Lung (tissue), 11 donors: ENCODE measurements at regions not wholly inside any gene's neighbourhood (a gene's known extent, or its start where the extent isn't known, plus 50 kb on each side); places are given as distances from the start of the nearest gene placed in this dataset.

Source experiments
- ATAC-seq: fragments of 200-7000 bp; cut with Tn5 transposase; one replicate; pipeline ENCODE4 v1.9.1; 2020; ENCODE audit warnings: moderate number of reproducible peaks; ENCODE audit not compliant: insufficient read depth, low FRiP score
- DNase-seq, 3 donors: peaks; one replicate each; pipeline ENCODE4 v3.0.0-alpha.2; 2013 to 2017
- H3K27ac ChIP-seq, 2 donors: one replicate each; pipeline ENCODE4 v1.5.1; 2013; ENCODE audit warnings: mild to moderate bottlenecking in 2 of 2, moderate library complexity in 2 of 2, control low read depth in 1 of 2, inconsistent platforms in 1 of 2, low read depth in 1 of 2, low read length in 1 of 2
- H3K27me3 ChIP-seq, 3 donors: one replicate each; pipeline ENCODE4 v1.5.1; 2013; ENCODE audit warnings: low read length in 2 of 3; ENCODE audit not compliant: control insufficient read depth in 3 of 3, insufficient read depth in 3 of 3
- H3K36me3 ChIP-seq, 4 donors: one replicate each; pipeline ENCODE4 v1.5.1; 2013; ENCODE audit warnings: low read length in 4 of 4, mild to moderate bottlenecking in 1 of 4, moderate library complexity in 1 of 4; ENCODE audit not compliant: control insufficient read depth in 4 of 4, insufficient read depth in 4 of 4
- H3K4me1 ChIP-seq, 5 donors: one replicate each; pipeline ENCODE4 v1.5.1; 2013; ENCODE audit warnings: low read length in 5 of 5, mild to moderate bottlenecking in 2 of 5, moderate library complexity in 1 of 5; ENCODE audit not compliant: control insufficient read depth in 5 of 5, insufficient read depth in 5 of 5
- H3K4me3 ChIP-seq: one replicate; pipeline ENCODE4 v1.5.1; 2013; ENCODE audit warnings: mild to moderate bottlenecking, control low read depth, moderate library complexity
- H3K9ac ChIP-seq, 2 donors: one replicate each; pipeline ENCODE4 v1.5.1; 2013; ENCODE audit warnings: low read length in 2 of 2, control low read depth in 1 of 2; ENCODE audit not compliant: insufficient read depth in 1 of 2
- H3K9me3 ChIP-seq, 4 donors: one replicate each; pipeline ENCODE4 v1.5.1; 2013; ENCODE audit warnings: low read length in 3 of 4, mild to moderate bottlenecking in 1 of 4, moderate library complexity in 1 of 4; ENCODE audit not compliant: control insufficient read depth in 4 of 4, insufficient read depth in 3 of 4
- CTCF ChIP-seq: IDR thresholded peaks from 2 replicates; pipeline ENCODE4 v1.5.1; 2012; ENCODE audit warnings: mild to moderate bottlenecking; ENCODE audit errors: control extremely low read depth, extremely low read depth
- WGBS, 2 donors: extraction: QIAGEN DNeasy Blood & Tissue Kit; methylation state at CpG; one replicate each; pipeline ENCODE4 v1.1.7; 2013; 5-methylcytosine and 5-hydroxymethylcytosine counted together
- donor health status: control.
- donor health status: control.
- donor health status: Bipolar disorder and iron deficiency.
- donor health status: healthy.
- donor health status: DM: yes; HTN: yes; CAD: no.

- H3K36me3 ChIP-seq: no peaks in the 10 kb centered on the region
- H3K4me3 ChIP-seq: no peak overlapping the region
- H3K9ac ChIP-seq: no peak overlapping the region
- ATAC-seq (no peak), DNase-seq (peak in 2 of 3 donors; percentile 40 to 61)
- 53 to 71% methylated on average over 2 of the region's 2 CpGs for WGBS, 2 donors
- H3K27ac ChIP-seq: no peak overlapping the region
- H3K9me3 ChIP-seq: no peaks in the 10 kb centered on the region
- H3K4me1 ChIP-seq: peaks cover 0 to 8% (median 2%) of the 10 kb centered on the region in 5 donors
- H3K27me3 ChIP-seq: no peaks in the 10 kb centered on the region
- TF ChIP-seq CTCF: no peak
Measured at GRCh38 chr12:19014240-19014639, 115.3 kb upstream of the PLEKHA5 start.

- no peaks in the 10 kb centered on the region for H3K36me3 ChIP-seq
- DNase-seq (no peak), ATAC-seq (no peak)
- 51 to 76% methylated on average over 5 of the region's 5 CpGs for WGBS, 2 donors
- H3K9me3 ChIP-seq: no peaks in the 10 kb centered on the region
- H3K27me3 ChIP-seq: no peaks in the 10 kb centered on the region
- no peak overlapping the region for H3K27ac ChIP-seq
- no peak overlapping the region for H3K4me3 ChIP-seq
- H3K9ac ChIP-seq: no peak overlapping the region
- peaks cover 0 to 8% (median 2%) of the 10 kb centered on the region in 5 donors for H3K4me1 ChIP-seq
- TF ChIP-seq CTCF: no peak
Measured at GRCh38 chr12:19015285-19015684, 114.2 kb upstream of the PLEKHA5 start.

- no peaks in the 10 kb centered on the region for H3K9me3 ChIP-seq
- H3K4me3 ChIP-seq: no peak overlapping the region
- H3K27me3 ChIP-seq: no peaks in the 10 kb centered on the region
- no peak overlapping the region for H3K9ac ChIP-seq
- no peak for ATAC-seq
- H3K27ac ChIP-seq: no peak overlapping the region
- no peak for DNase-seq
- no peaks in the 10 kb centered on the region for H3K36me3 ChIP-seq
- H3K4me1 ChIP-seq: peaks cover 0 to 8% (median 4%) of the 10 kb centered on the region in 5 donors
- 44 to 72% methylated on average over 1 of the region's 1 CpG for WGBS, 2 donors
- TF ChIP-seq CTCF: no peak
Measured at GRCh38 chr12:19018302-19018970, 111.1 kb upstream of the PLEKHA5 start.

GRCh38 chr12:19021240-19021639 is 108.3 kb upstream of the PLEKHA5 start:
- TF ChIP-seq CTCF: no peak
- no peak overlapping the region for H3K9ac ChIP-seq
- ATAC-seq: no peak

More at GRCh38 chr12:19021240-19021639, 108.3 kb upstream of the PLEKHA5 start:
- Histone ChIP-seq H3K9me3 (no peaks in the 10 kb centered on the region), H3K27me3 (no peaks in the 10 kb centered on the region), H3K4me1 (peaks cover 0 to 8% (median 2%) of the 10 kb centered on the region in 5 donors), H3K27ac (no peak overlapping the region), H3K4me3 (no peak overlapping the region), H3K36me3 (no peaks in the 10 kb centered on the region)
- no peak for DNase-seq
- 69 to 85% methylated on average over 4 of the region's 4 CpGs for WGBS, 2 donors
